ENCODE measurements at regions not wholly inside any gene's neighbourhood (a gene's known extent, or its start where the extent isn't known, plus 50 kb on each side); places are given as distances from the start of the nearest gene placed in this dataset.

GRCh38 chr17:79424471-79425185 lies 186.2 kb downstream of the RBFOX3 start:
- no peak for DNase-seq (ENCODE audit: low read depth in 1 of 2, low spot score in 1 of 2)

DNA sequence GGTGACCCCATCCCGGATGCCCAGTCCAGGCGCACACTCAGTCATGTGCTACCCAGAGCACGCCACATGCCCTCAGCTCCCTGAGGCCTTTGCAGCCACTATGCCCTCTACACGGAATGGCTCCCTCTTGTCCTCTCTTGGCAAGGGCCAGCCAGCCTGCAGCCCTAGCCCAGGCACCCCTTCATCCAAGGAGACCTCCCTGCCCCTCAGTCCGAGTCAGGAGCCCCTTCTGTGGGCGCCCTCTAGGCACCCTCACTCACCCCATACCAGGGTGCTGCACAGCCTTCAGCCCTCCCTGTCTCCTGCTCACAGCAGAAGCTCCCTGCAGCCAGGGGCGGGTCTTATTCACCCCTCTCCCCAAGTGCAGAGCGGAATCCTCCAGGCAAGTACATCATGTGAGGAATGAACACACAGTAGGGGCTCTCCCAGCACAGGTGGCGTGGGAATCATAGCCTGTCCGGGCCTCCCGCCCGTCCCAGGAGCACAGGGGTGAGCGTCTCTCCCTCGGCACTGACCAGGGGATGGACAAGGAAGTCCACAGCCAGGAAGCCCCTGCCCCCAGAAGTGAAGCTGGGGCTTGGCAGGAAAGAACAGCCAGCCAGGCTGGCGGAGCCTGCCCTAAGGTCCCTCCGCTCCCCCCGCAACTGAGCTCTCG lies 186.9 kb downstream of the RBFOX3 start:
- DNase-seq (ENCODE audit: low read depth in 1 of 2, low spot score in 1 of 2): no peak

DNA sequence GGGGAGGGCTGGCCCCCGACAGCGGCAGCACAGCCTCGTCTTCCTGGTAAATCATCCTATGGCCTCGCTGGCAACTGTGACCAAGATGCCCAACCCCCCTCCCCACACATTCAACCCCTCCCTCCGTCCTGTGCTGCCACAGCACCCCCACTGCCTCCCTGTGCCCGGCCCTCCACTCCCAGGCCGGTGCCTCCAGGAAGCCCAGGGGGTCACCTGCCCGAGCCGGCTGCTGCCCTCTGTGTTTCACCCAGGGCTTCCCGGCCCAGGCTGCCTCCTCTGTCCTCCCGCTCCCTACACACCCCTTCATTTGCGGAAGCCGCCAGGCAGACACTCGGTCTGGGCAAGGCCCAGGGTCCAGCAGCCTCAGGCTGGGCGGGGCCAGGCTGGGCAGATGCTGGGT lies 188.6 kb downstream of the RBFOX3 start:
- no peak for DNase-seq (ENCODE audit: low read depth in 1 of 2, low spot score in 1 of 2)

GRCh38 chr17:79420318-79421243 lies 190.3 kb downstream of the RBFOX3 start:
- peak; percentile 5 to 16 for DNase-seq (ENCODE audit: low read depth in 1 of 2, low spot score in 1 of 2)

- DNase-seq (ENCODE audit: low read depth in 1 of 2, low spot score in 1 of 2): no peak
Measured at GRCh38 chr17:79417476-79417988, 193.3 kb downstream of the RBFOX3 start.

GRCh38 chr17:79415909-79416308 lies 194.9 kb downstream of the RBFOX3 start:
- DNase-seq (ENCODE audit: low read depth in 1 of 2, low spot score in 1 of 2): no peak

DNA sequence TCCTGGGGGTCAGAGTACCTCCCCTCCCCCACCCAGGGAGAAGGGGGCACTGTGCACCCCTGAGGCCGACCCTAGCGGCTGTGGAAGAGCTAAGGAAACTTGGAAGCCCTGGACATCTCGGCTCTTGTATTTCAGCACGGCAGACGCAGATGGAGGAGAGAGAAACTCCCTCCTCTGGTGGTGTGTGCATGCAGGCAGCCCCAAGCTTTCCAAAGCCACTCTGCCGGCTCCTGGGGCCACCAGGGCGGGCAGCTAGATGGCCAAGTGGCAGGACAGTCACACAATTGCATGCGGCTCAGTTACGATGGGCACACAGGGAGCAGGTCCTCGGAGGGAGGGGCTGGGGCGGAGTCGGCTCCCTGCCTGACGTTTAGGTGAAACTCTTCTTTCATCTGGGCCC lies 195.5 kb downstream of the RBFOX3 start:
- no peak for DNase-seq (ENCODE audit: low read depth in 1 of 2, low spot score in 1 of 2)

GRCh38 chr17:79414793-79415211 lies 196.0 kb downstream of the RBFOX3 start:
- no peak for DNase-seq (ENCODE audit: low read depth in 1 of 2, low spot score in 1 of 2)

- no peak for DNase-seq (ENCODE audit: low read depth in 1 of 2, low spot score in 1 of 2)
Measured at GRCh38 chr17:79414063-79414792, 196.6 kb downstream of the RBFOX3 start.

- no peak for DNase-seq (ENCODE audit: low read depth in 1 of 2, low spot score in 1 of 2)
Measured at GRCh38 chr17:79413611-79414010, 197.2 kb downstream of the RBFOX3 start.

GRCh38 chr17:79412886-79413390 lies 197.9 kb downstream of the RBFOX3 start:
- no peak for DNase-seq (ENCODE audit: low read depth in 1 of 2, low spot score in 1 of 2)

- DNase-seq (ENCODE audit: low read depth in 1 of 2, low spot score in 1 of 2): no peak
Measured at GRCh38 chr17:79412110-79412509, 198.7 kb downstream of the RBFOX3 start.

GRCh38 chr17:79411419-79411818 lies 199.4 kb downstream of the RBFOX3 start:
- no peak for DNase-seq (ENCODE audit: low read depth in 1 of 2, low spot score in 1 of 2)

DNA sequence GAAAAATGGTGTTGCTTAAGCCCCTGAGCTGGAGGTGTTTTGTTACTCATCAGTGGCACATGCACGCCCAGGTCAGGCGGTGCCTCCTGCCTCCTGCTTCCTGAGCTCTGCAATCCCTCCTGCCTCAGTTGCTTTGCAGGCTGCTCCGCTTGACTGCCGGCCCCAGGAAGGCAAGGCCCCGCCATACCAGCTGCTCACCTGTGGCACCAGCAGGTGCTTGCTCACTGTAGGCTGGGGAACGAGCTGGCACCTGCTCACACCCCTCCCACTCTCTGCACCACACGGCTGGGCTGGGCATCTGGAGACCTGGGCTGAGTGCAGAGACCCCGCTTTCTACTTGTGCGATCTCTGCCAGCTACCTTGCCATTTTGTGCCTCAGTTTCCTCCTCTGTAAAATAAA lies 200.2 kb downstream of the RBFOX3 start:
- DNase-seq (ENCODE audit: low read depth in 1 of 2, low spot score in 1 of 2): no peak

DNA sequence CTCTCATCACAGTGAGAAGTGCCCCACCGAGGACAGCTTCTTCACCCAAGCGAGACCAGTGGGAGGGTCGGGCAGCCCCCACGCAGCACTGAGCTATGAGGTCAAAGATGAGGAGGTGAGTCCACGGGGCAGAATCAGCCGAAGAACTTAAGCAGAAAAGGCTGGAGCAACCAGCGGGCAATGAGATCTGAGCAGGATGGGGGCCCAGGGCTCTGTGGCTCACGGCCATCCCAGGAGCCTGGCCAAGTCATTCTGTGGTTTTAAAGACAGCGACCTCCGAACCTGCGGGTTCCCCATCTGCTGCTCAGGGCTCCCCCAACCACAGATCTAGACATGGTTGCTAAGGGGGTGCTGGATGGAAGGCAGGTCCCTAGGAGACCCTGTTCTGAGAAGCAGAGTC lies 202.6 kb downstream of the RBFOX3 start:
- DNase-seq (ENCODE audit: low read depth in 1 of 2, low spot score in 1 of 2): no peak

DNA sequence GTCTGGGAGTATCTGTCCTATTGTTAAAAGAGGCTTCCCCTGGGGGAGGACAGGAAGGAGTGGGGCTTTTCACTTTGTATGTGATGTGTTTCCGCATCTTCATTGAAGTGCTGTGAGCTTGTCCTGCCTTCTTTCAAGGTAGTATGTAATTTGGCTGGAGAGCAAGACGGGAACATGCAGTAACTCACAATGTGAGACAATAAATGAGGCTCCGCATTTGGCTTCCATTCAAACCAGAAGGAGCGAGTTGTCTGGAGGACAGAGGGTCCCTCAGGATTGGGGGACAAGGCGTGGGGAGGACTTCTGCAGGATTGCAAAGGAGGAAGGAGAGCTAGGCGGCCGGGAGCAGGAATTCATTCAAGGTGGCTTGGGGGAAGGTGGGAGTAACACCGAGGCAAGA lies 203.5 kb downstream of the RBFOX3 start:
- DNase-seq (ENCODE audit: low read depth in 1 of 2, low spot score in 1 of 2): no peak

- no peak for DNase-seq (ENCODE audit: low read depth in 1 of 2, low spot score in 1 of 2)
Measured at GRCh38 chr17:79406316-79406715, 204.5 kb downstream of the RBFOX3 start.

GRCh38 chr17:79405823-79406222 lies 205.0 kb downstream of the RBFOX3 start:
- DNase-seq (ENCODE audit: low read depth in 1 of 2, low spot score in 1 of 2): no peak

- no peak for DNase-seq (ENCODE audit: low read depth in 1 of 2, low spot score in 1 of 2)
Measured at GRCh38 chr17:79404136-79404911, 206.5 kb downstream of the RBFOX3 start.

Data from activated CD4-positive, alpha-beta T cell treated with anti-CD3 and anti-CD28 coated beads, Interleukin-2, amount 50 U/mL, for 24 hours (primary cell).